ENCODE measurements at regions not wholly inside any gene's neighbourhood (a gene's known extent, or its start where the extent isn't known, plus 50 kb on each side); places are given as distances from the start of the nearest gene placed in this dataset.
A peak's percentile ranks its signal among the peaks of the same experiment; 100 is the strongest.

GRCh38 chr9:89744255-89744648 is 139.4 kb downstream of the GADD45G start (continued):
- TF ChIP-seq ZNF639 (tag by site-specific recombination; IDR thresholded peaks at IDR 0.05) = no peak

- Histone ChIP-seq H3K4me1 (ENCODE audit: control insufficient read depth, insufficient read depth, low read length) (no peaks in the 10 kb centered on the region), H3K36me3 (ENCODE audit: control insufficient read depth in 2 of 2, insufficient read depth in 1 of 2, low read length in 2 of 2) (no peaks in the 10 kb centered on the region), H3K9me3 (ENCODE audit: control insufficient read depth, insufficient read depth, low read depth, low read length) (no peaks in the 10 kb centered on the region), H3K4me3 (ENCODE audit: low read depth, low read length) (no peak overlapping the region), H3K27ac (ENCODE audit: extremely low read depth, low read depth, low read length) (no peak overlapping the region)
- CTCF ChIA-PET = no interaction called here
- TF ChIP-seq ZNF48 (tag by site-specific recombination; IDR thresholded peaks at IDR 0.05) (no peak), ZNF510 (tag by site-specific recombination; IDR thresholded peaks at IDR 0.05; ENCODE audit: insufficient replicate concordance) (no peak), ZNF341 (tag by site-specific recombination; IDR thresholded peaks at IDR 0.05; ENCODE audit: low read depth) (no peak), ZNF335 (tag by site-specific recombination; conservative IDR thresholded peaks at IDR 0.05) (no peak), ZNF16 (tag by site-specific recombination; IDR thresholded peaks at IDR 0.05; ENCODE audit: low read depth) (no peak)
- POLR2A ChIA-PET = no interaction called here
Observed at GRCh38 chr9:89744730-89745129, 139.9 kb downstream of the GADD45G start.

- Histone ChIP-seq H3K27ac (ENCODE audit: extremely low read depth, low read depth, low read length) (no peak overlapping the region), H3K4me3 (ENCODE audit: low read depth, low read length) (no peak overlapping the region), H3K4me1 (ENCODE audit: control insufficient read depth, insufficient read depth, low read length) (no peaks in the 10 kb centered on the region), H3K9me3 (ENCODE audit: control insufficient read depth, insufficient read depth, low read depth, low read length) (no peaks in the 10 kb centered on the region), H3K36me3 (ENCODE audit: control insufficient read depth in 2 of 2, insufficient read depth in 1 of 2, low read length in 2 of 2) (no peaks in the 10 kb centered on the region)
- ChIA-PET POLR2A (no interaction called here), CTCF (no interaction called here)
- TF ChIP-seq ZNF501 (tag by site-specific recombination; IDR thresholded peaks at IDR 0.05) (no peak), ZNF335 (tag by site-specific recombination; conservative IDR thresholded peaks at IDR 0.05) (0 out of 2 replicates have a peak, but pooled peaks have one; percentile 21)
Observed at GRCh38 chr9:89745601-89746376, 141.0 kb downstream of the GADD45G start.

GRCh38 chr9:89746385-89747116 is 141.7 kb downstream of the GADD45G start:
- POLR2A ChIA-PET = no interaction called here
- H3K4me3 ChIP-seq (ENCODE audit: low read depth, low read length) = no peak overlapping the region
- H3K9me3 ChIP-seq (ENCODE audit: control insufficient read depth, insufficient read depth, low read depth, low read length) = no peaks in the 10 kb centered on the region
- H3K36me3 ChIP-seq (ENCODE audit: control insufficient read depth in 2 of 2, insufficient read depth in 1 of 2, low read length in 2 of 2) = no peaks in the 10 kb centered on the region
- H3K4me1 ChIP-seq (ENCODE audit: control insufficient read depth, insufficient read depth, low read length) = no peaks in the 10 kb centered on the region
- CTCF ChIA-PET = no interaction called here
- H3K27ac ChIP-seq (ENCODE audit: extremely low read depth, low read depth, low read length) = no peak overlapping the region; the same call in 1 of the 2 replicates
- TF ChIP-seq ZNF600 (tag by site-specific recombination; IDR thresholded peaks at IDR 0.05) (no peak), ZNF324 (tag by site-specific recombination; IDR thresholded peaks at IDR 0.05) (no peak), PRDM2 (tag by site-specific recombination; IDR thresholded peaks at IDR 0.05; ENCODE audit: borderline replicate concordance) (no peak), SALL2 (tag by site-specific recombination; IDR thresholded peaks at IDR 0.05; ENCODE audit: borderline replicate concordance) (no peak), KLF16 (tag by site-specific recombination; IDR thresholded peaks at IDR 0.05) (no peak), ZNF366 (tag by site-specific recombination; conservative IDR thresholded peaks at IDR 0.05) (no peak), ZNF76 (tag by site-specific recombination; IDR thresholded peaks at IDR 0.05; ENCODE audit: borderline replicate concordance, low read depth) (no peak), ZNF768 (tag by site-specific recombination; IDR thresholded peaks at IDR 0.05) (no peak), ZBTB17 (tag by site-specific recombination; IDR thresholded peaks at IDR 0.05) (no peak), ZFP37 (tag by site-specific recombination; IDR thresholded peaks at IDR 0.05) (no peak), ZNF596 (tag by site-specific recombination; IDR thresholded peaks at IDR 0.05) (no peak), ZNF544 (tag by site-specific recombination; IDR thresholded peaks at IDR 0.05) (no peak)
- TF ChIP-seq, protein P1, sequence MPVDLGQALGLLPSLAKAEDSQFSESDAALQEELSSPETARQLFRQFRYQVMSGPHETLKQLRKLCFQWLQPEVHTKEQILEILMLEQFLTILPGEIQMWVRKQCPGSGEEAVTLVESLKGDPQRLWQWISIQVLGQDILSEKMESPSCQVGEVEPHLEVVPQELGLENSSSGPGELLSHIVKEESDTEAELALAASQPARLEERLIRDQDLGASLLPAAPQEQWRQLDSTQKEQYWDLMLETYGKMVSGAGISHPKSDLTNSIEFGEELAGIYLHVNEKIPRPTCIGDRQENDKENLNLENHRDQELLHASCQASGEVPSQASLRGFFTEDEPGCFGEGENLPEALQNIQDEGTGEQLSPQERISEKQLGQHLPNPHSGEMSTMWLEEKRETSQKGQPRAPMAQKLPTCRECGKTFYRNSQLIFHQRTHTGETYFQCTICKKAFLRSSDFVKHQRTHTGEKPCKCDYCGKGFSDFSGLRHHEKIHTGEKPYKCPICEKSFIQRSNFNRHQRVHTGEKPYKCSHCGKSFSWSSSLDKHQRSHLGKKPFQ (tag by site-specific recombination; IDR thresholded peaks at IDR 0.05) = no peak
